LNCaP clone FGC (cell line): ENCODE measurements at regions not wholly inside any gene's neighbourhood (a gene's known extent, or its start where the extent isn't known, plus 50 kb on each side); places are given as distances from the start of the nearest gene placed in this dataset.
A peak's percentile ranks its signal among the peaks of the same experiment; 100 is the strongest.

Source experiments
- DNase-seq: peaks from one replicate; pipeline ENCODE4 v3.0.0-alpha.2; 2011; ENCODE audit warnings: low read depth
- H3K4me3 ChIP-seq: 2 replicates; pipeline ENCODE4 v1.5.1; 2011; ENCODE audit warnings: mild to moderate bottlenecking, low read depth, low read length, control low read depth
- TF ChIP-seq, protein P1 (sequence below): IDR thresholded peaks from 2 replicates; pipeline ENCODE4 v1.5.1; 2012; ENCODE audit warnings: mild to moderate bottlenecking; ENCODE audit not compliant: control insufficient read depth, insufficient read depth; ENCODE audit errors: extremely low read depth

DNA sequence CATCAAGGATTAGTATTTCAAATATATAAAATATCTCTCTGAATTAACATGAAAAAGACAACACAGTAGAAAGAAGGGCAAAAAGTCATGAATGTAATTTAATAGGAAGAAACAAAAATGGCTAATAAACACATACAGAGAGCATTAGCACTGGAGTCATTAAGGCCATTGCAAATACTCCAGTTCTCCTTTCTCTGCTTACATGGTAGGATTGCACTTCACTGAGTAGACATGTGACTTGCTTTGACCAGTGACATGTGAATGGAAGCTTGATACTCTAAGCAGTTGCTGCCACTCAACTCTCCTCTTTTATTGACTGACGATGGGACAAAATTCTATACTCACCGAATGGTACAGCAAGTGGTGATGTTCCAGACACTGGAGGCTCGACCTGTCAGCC lies 153.9 kb upstream of the LGALSL start:
- no peak overlapping the region for H3K4me3 ChIP-seq
- DNase-seq, result no peak
- TF ChIP-seq, protein P1, sequence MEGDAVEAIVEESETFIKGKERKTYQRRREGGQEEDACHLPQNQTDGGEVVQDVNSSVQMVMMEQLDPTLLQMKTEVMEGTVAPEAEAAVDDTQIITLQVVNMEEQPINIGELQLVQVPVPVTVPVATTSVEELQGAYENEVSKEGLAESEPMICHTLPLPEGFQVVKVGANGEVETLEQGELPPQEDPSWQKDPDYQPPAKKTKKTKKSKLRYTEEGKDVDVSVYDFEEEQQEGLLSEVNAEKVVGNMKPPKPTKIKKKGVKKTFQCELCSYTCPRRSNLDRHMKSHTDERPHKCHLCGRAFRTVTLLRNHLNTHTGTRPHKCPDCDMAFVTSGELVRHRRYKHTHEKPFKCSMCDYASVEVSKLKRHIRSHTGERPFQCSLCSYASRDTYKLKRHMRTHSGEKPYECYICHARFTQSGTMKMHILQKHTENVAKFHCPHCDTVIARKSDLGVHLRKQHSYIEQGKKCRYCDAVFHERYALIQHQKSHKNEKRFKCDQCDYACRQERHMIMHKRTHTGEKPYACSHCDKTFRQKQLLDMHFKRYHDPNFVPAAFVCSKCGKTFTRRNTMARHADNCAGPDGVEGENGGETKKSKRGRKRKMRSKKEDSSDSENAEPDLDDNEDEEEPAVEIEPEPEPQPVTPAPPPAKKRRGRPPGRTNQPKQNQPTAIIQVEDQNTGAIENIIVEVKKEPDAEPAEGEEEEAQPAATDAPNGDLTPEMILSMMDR, result no peak

DNA sequence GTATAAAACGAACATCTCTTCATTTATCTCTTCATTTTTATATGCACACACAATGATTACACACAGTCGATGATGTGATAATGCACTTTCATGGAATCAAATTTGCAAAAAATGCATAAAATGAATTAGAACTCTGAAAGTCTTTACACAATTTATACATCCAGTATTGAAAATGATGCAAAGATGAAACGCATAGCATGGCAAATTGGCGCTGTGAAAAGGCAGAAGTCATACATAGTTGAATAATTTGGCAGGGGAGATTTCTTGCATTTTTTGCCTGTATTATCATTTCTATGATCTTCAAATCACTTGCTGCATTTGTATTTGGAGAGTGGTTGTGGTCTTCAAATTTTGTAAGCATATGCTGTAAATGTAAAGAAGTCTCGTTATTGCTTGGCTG lies 150.7 kb upstream of the LGALSL start:
- TF ChIP-seq, protein P1, result no peak
- no peak for DNase-seq

DNA sequence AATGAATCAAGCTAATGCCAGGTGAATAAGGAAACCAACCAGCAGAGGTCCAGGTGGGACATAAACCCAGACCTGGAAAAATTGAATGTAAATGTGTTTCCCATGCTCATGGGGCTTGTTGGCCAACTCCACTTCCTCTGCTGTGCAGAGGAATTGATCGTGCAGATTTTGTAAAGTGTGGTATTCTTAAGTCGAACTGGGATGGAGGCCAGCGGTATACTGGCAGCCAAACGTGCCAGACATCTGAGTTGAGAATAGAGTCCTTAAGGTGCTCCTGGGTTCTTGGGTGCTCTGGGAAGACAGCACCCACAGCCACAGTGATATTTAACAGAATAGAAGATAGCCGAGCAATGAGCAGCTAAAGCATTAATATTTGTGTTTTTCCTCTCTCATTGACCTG lies 146.5 kb upstream of the LGALSL start:
- H3K4me3 ChIP-seq, result no peak overlapping the region
- TF ChIP-seq, protein P1, result no peak
- no peak for DNase-seq

More for the DNA sequence above, 150.7 kb upstream of the LGALSL start:
- H3K4me3 ChIP-seq, result no peak overlapping the region

DNA sequence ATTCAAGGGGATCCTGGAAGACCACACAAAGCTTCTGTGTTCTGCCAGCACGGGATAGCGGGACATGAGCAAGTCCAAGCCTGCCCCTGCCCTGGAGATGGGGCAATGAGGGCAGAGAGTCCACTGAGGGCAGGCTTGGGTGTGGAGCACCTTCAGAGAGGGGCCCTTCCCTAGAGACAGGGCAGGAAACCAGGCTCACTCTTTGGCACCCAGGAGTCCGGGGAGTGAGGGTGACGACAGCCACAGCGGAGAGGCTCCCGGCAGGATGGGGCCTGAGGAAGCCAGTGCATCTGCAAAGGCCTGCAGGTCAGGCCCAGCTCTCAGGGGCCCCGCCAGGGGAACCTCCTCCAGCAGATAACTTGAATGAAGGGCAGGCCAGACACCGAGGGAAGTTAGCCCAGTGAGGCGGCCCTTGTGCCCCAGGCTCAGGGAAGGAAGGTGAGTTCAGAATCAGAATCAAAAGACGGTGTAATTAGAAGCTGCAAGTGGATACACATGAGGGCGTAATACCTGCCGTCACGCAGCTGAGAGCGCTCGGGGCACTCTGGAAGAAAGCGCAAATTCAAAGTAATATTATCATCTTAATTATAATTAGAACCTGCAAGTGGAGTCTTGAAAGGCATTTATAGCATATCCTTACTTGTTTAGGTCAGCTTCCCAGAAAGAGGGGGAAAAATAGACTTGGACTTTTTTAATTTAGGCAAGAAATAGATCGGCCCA lies 142.6 kb upstream of the LGALSL start:
- no peak overlapping the region for H3K4me3 ChIP-seq
- TF ChIP-seq, protein P1, result no peak
- no peak for DNase-seq

DNA sequence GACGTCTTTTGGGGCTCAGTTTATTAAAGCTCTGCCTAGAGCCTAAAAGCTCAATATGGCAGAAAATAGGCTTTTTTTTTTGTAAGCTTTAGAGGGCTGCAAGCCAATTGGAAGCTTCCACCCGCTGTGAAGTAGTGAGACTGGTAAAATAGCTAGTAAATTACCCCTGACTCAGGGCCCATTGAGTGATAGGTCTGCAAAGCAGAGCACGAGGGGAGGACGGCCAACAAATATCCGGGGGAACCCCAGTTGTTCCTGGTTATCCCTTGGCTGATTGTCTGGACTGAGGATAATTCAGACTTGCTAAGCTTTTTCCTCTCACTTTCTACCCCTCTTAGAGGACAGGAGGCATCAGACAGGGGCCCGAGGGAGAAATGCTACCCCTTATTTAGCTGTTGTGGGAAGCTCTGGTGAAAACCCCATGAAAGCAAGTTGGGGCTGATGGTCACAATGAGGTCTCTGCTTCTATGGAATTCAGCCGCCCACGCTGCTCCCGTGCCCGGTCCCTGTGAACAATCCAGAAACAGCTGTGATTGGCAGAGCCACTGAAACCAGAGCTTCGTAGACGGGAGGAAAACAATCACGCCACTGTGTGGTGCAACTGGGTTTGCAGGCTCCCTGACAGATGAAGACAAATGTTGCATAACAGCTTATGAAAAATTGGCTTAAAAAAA lies 141.9 kb upstream of the LGALSL start:
- no peak overlapping the region for H3K4me3 ChIP-seq
- DNase-seq, result peak; percentile 27

DNA sequence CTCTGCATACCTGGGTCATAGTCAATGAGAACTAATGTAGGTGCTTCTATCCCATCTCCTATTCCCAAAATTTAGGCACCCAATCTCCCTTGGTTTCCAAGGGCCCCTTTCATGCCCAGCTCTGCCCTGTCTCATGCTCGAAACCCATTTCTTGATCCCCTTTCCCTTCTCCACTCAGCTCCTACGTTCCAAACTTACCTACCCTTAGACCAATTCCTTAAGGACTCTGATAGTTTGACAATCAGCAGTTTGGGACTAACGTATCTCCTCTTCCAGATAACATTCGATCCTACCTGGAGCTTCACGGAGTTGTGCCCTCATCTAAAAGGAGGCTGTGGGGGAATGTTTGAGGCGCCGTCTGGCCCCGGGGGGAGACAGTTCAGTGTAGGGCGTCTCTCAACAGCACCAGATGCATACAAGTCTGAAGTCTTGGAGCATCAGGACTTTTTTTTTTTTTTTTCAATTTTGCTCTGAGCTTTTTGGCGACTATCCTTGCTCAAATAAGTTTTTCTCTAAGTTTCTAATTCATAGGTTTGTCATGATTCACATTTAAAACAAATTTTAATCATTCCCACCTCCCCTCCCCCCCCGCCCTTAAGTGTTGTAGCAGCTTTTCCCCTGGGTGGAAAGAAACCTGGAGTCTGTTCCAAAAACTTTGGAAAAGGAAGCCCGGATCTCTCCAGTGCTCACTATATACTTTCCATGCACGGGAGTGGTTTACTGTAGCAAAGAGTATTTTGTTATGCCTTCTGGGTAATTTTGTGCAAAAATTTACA lies 141.2 kb upstream of the LGALSL start:
- no peak overlapping the region for H3K4me3 ChIP-seq
- TF ChIP-seq, protein P1, result no peak
- no peak for DNase-seq

More for the DNA sequence above, 141.9 kb upstream of the LGALSL start:
- TF ChIP-seq, protein P1, result peak; percentile 42
